Small intestine (tissue), 7 donors: ENCODE measurements at regions not wholly inside any gene's neighbourhood (a gene's known extent, or its start where the extent isn't known, plus 50 kb on each side); places are given as distances from the start of the nearest gene placed in this dataset.
A peak's percentile ranks its signal among the peaks of the same experiment; 100 is the strongest.

Experiments used
- DNase-seq, 2 donors: peaks; one replicate each; pipeline versions ENCODE4 v3.0.0 to v3.0.0-alpha.2; 2013
- FAIRE-seq: peaks from 2 replicates; lab custom pipeline; 2012; peaks lifted over from hg19 to GRCh38; lab: Jason Lieb, UNC
- H3K27ac ChIP-seq, 3 donors: one replicate each; pipeline ENCODE4 v1.5.1; 2013; ENCODE audit warnings: low read length in 2 of 3, mild to moderate bottlenecking in 2 of 3, control low read depth in 1 of 3, inconsistent platforms in 1 of 3, low read depth in 1 of 3, moderate library complexity in 1 of 3
- H3K27me3 ChIP-seq, 3 donors: one replicate each; pipeline ENCODE4 v1.6.1; 2013; ENCODE audit warnings: low read length in 3 of 3, inconsistent platforms in 1 of 3; ENCODE audit not compliant: control insufficient read depth in 3 of 3, insufficient read depth in 3 of 3
- H3K36me3 ChIP-seq, 3 donors: one replicate each; pipeline ENCODE4 v1.6.1; 2013; ENCODE audit warnings: low read length in 3 of 3, inconsistent platforms in 1 of 3, low read depth in 1 of 3, mild to moderate bottlenecking in 1 of 3, moderate library complexity in 1 of 3; ENCODE audit not compliant: control insufficient read depth in 3 of 3, insufficient read depth in 2 of 3
- H3K4me1 ChIP-seq, 3 donors: one replicate each; pipeline ENCODE4 v1.6.1; 2013; ENCODE audit warnings: low read length in 2 of 3, inconsistent platforms in 1 of 3, low read depth in 1 of 3, mild to moderate bottlenecking in 1 of 3, moderate library complexity in 1 of 3; ENCODE audit not compliant: control insufficient read depth in 3 of 3, insufficient read depth in 2 of 3
- H3K4me3 ChIP-seq, 3 donors: one replicate each; pipeline ENCODE4 v1.5.1; 2013; ENCODE audit warnings: low read length in 3 of 3, control low read depth in 1 of 3, inconsistent platforms in 1 of 3, low read depth in 1 of 3, mild to moderate bottlenecking in 1 of 3, moderate library complexity in 1 of 3
- H3K9me3 ChIP-seq, 2 donors: one replicate each; pipeline ENCODE4 v1.6.1; 2013; ENCODE audit warnings: low read depth in 1 of 2, low read length in 1 of 2; ENCODE audit not compliant: control insufficient read depth in 2 of 2, insufficient read depth in 1 of 2
- WGBS, 3 donors: extraction: QIAGEN DNeasy Blood & Tissue Kit; methylation state at CpG; one replicate each; pipeline ENCODE4 v1.1.7; 2013; 5-methylcytosine and 5-hydroxymethylcytosine counted together
- donor health status: healthy with polysubstance abuse.
- donor health status: control.
- donor health status: control.
- donor health status: Bipolar disorder and iron deficiency.
- donor health status: healthy.

DNA sequence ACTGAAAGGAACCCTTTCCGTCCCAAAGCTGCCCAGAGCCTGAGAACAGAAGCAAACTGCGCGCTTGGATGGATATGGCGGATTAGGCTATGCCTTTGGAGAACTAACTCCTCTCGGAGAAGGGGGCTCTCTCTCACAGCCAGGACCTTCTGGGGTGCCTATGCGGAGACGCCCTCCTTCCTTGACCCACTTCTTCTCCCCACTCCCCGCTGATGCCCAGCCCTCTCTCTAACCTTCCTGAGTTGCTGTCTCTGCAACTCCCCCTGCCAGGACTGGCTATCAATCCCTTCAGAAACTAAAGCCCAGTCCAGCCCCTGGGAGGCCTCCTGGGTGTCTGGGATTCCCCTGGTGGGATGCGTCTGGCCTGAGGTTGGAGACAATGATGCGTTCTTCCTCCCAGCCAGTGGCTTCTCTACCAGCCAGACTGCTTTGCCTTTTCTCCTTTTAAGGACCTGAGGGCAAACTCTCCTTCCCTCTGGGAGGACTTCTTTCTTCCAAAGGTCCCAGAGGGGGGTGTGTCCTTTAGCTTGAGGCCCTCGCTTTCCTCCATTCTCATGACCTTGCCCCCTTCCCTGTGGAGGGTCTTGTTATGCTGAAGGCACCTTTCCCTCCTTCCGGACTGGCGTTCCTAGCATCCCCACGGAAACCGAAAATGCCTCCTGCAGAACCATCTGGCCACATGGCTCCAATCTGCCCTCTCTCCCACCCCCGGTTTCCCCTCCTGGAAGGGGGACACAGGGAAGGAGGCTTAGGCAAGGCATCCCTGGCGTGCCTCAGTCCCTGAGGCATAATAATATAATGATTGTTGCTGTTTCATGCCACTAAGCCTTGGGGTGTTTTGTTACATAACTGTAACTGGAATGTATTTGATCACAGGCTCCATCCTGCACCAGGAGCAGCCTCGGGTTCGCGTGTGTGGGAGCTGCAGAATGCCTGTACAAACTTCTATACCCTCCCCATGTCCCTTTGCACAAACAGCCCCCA, 63.4 kb upstream of the C15orf39 start:
- Histone ChIP-seq H3K27me3 (no peaks in the 10 kb centered on the region), H3K9me3 (peaks cover 1 to 26% of the 10 kb centered on the region in 2 donors), H3K4me3 (no peak overlapping the region), H3K36me3 (no peaks in the 10 kb centered on the region), H3K4me1 (peaks cover 0 to 7% (median 1%) of the 10 kb centered on the region in 3 donors), H3K27ac (no peak overlapping the region)
- 88 to 95% (median 91%) methylated on average over 20 of the region's 20 CpGs for WGBS, 3 donors
- no peak for FAIRE-seq
- no peak for DNase-seq

DNA sequence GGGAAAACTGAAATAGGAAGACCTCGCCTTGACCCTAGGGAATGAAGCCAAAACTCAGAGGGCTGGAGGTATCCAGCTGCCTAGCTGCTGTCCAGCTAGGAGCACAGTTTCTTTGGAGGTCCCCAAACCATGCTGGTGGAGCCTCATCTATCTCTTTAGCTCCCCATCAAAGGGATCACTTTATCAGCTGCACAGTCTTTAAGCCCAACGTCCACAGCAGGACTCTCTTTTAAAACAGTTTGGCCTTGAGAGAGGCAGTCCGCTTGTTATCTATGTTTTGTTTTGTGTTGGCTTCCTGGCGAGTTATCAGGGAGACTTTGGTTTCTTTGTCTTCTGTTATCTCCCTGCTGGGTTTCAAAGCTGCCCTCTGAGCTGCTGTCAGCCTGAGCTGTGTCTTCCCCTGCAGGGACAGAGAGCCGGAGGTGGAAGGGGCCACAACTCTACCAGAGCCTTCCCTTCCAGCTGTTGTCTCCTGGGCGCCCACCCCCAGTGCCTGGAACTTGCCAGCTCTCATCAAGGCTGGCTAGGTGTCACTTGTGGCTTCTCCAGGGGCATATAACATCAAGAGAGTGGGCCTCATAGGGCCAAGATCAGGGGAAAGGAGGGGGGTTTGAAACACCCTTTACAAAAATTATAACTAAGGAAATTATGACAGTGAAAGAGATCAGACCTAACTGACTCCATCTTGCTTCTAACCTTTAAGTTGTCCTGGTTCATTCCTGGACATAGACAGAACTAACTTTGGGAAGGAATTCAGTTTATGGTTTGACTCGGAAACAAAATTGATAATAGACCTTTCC, 61.4 kb upstream of the C15orf39 start:
- peaks cover 6 to 45% of the 10 kb centered on the region in 2 donors for H3K9me3 ChIP-seq
- H3K4me1 ChIP-seq, result peaks cover 0 to 7% (median 1%) of the 10 kb centered on the region in 3 donors
- FAIRE-seq (no peak), DNase-seq (peak in 1 of 2 donors; percentile 39)
- 32 to 60% (median 56%) methylated on average over 7 of the region's 7 CpGs for WGBS, 3 donors
- H3K27ac ChIP-seq, result no peak overlapping the region
- H3K4me3 ChIP-seq, result no peak overlapping the region
- H3K36me3 ChIP-seq, result no peaks in the 10 kb centered on the region
- H3K27me3 ChIP-seq, result no peaks in the 10 kb centered on the region

DNA sequence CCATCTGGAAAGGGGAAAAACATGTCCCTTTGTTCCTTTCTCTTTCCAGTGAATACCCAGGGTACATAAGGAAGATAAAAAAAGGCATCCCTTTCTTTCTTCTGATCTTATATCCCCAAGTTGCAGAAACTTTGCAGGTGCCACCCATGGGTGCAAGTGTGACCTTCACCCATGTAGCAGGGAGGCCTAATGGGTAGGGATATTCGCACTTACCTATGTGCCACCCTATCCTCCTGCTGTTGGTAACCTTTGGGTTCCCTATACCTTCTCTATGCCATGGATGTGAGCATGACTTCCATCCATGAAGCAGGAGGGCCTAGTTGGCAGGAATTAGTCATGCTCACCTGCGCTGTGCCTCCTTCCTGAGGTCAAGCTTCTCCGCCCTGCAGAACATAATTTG, 59.2 kb upstream of the C15orf39 start:
- Histone ChIP-seq H3K27me3 (no peaks in the 10 kb centered on the region), H3K9me3 (peaks cover 6 to 60% of the 10 kb centered on the region in 2 donors), H3K36me3 (no peaks in the 10 kb centered on the region), H3K27ac (no peak overlapping the region), H3K4me1 (peaks cover 0 to 7% (median 1%) of the 10 kb centered on the region in 3 donors), H3K4me3 (no peak overlapping the region)
- FAIRE-seq (no peak), DNase-seq (no peak)
- 89 to 98% (median 96%) methylated on average over 3 of the region's 3 CpGs for WGBS, 3 donors

DNA sequence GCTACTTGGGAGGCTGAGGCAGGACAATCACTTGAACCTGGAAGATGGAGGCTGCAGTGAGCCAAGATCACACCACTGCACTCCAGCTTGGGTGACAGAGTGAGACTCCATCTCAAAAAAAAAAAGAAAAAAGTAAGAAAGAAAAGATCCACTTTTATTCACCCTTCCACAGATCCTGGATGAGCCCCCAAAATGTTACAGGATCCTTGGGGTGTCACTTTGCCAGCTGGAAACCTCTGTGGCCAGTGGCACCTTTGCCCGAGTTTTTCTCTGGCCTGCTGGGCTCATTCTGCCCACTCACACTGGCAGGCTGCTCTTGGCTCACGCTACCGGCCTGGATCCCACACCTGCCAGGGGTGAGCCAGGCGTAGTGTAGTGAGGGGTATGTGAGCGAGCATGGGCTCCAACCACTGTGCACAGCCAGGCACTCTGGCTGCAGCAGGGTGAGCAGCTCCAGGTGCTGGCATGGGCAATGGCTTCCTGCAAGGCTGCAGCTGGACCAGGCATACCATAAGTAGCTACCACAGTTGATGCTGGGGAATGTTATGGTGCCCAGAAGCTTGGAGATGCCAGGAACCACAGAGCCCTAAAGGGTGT, 57.8 kb upstream of the C15orf39 start:
- no peaks in the 10 kb centered on the region for H3K36me3 ChIP-seq
- H3K27me3 ChIP-seq, result no peaks in the 10 kb centered on the region
- H3K27ac ChIP-seq, result no peak overlapping the region
- peaks cover 0 to 7% (median 1%) of the 10 kb centered on the region in 3 donors for H3K4me1 ChIP-seq
- WGBS, 3 donors, result 87 to 91% (median 88%) methylated on average over 5 of the region's 5 CpGs
- no peak for FAIRE-seq
- DNase-seq, result peak in 1 of 2 donors; percentile 27
- H3K4me3 ChIP-seq, result no peak overlapping the region
- H3K9me3 ChIP-seq, result peaks cover 6 to 70% of the 10 kb centered on the region in 2 donors

DNA sequence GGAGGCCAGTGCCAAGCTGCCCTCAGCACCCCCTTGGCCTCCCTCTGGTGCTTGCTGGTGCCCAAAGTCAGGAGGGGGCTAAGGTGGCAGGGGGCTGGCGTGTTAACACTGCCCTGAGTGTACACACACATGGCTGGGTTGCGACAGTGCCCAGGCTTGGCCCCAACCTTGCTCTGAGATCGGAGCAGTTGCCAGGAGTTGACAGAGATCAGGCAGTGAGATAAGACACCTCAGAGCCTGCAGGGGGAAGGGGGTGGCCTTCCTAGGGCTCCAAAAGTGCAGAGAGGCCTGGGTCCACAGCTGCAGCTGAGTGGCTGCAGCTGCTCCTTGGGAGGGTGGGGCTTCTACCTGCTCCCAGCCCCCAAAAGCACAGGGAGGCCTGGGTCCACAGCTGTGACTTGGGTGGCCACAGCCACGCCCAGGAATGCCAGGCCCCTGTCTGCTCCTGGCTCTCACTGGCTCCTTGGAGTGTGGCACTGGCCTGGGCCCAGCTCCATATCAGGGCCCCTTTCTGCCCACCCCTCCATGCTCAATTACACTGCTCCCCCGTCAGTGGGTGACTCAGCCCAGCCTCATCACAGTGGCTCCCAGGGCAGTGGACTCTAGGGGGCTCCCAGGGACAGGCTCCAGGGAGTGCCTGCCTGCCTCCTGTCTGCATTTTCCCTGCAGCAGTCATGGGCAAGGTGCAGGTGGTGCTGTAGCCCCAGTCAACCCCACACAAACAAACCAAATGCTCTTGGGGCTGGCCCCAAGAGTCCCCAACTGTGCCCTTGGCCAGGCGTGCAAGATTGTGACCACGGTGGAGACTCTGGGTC, 56.4 kb upstream of the C15orf39 start:
- Histone ChIP-seq H3K4me1 (peaks cover 0 to 4% (median 0%) of the 10 kb centered on the region in 3 donors), H3K4me3 (no peak overlapping the region), H3K9me3 (peaks cover 6 to 77% of the 10 kb centered on the region in 2 donors), H3K36me3 (no peaks in the 10 kb centered on the region), H3K27ac (no peak overlapping the region), H3K27me3 (no peaks in the 10 kb centered on the region)
- FAIRE-seq (no peak), DNase-seq (no peak)
- WGBS, 3 donors, result 57 to 70% (median 59%) methylated on average over 6 to 7 of the region's 7 CpGs

DNA sequence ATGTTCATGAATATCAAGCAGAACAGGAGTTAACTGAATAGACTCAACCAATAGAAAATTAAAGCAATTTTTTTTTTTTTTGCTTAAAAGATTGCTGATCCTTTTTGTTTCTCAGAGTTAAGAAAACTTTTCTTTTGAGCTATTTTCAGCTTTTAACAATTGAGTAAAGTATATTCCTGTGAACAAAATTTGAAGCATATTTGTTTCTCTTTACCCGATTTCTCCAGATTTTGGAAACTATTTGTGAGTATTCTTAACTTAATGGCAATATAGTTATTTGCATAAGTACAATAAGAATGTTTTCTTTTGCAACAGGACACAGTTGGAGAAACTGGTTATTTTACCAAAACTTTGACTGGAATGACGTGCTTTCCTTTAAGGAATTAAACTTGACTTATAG, 53.4 kb upstream of the C15orf39 start:
- WGBS, 3 donors, result 90 to 95% (median 95%) methylated on average over 2 of the region's 2 CpGs
- Histone ChIP-seq H3K4me1 (no peaks in the 10 kb centered on the region), H3K27me3 (no peaks in the 10 kb centered on the region), H3K9me3 (peaks cover 5 to 55% of the 10 kb centered on the region in 2 donors), H3K36me3 (no peaks in the 10 kb centered on the region), H3K4me3 (no peak overlapping the region), H3K27ac (no peak overlapping the region)
- DNase-seq, result no peak
- no peak for FAIRE-seq

DNA sequence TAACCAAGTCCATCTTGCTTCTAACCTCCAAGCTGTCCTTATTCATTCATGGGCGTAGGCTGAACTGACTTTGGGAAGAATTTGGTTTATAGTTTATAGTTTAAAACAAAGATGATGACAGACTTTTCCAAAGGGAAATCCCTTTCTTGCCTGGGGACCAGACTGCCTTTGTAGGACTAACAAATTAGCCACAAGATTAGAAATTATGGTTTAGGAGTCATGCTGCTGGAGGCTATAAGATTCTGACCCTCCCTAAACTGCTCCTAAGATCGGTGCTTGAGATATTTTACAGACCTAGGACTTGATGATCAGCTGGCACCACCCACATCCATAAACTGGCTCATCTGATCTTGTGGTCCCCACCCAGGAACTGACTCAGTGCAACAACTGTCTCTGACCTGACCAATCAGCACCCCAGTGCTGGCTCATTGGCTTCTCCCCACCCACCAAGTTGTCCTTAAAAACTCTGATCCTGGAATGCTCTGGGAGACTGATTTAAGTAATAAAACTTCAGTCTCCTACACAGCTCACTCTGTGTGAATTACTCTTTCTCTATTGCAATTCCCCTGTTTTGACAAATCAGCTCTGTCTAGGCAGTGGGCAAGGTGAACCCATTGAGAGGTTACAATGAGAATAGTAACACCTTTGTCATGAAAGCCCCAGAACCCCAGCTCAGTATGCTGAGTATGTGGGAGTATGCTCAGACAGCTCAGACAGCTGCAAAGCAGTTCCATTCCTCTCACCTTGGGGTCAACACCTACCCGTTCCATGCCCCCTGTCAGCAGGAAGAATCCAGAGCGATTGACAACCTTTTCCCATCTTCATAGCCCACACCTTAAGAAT, 51.6 kb upstream of the C15orf39 start:
- no peaks in the 10 kb centered on the region for H3K36me3 ChIP-seq
- H3K27ac ChIP-seq, result no peak overlapping the region
- DNase-seq (no peak), FAIRE-seq (no peak)
- H3K9me3 ChIP-seq, result peaks cover 2 to 37% of the 10 kb centered on the region in 2 donors
- no peak overlapping the region for H3K4me3 ChIP-seq
- H3K27me3 ChIP-seq, result no peaks in the 10 kb centered on the region
- 71 to 75% (median 72%) methylated on average over 4 of the region's 4 CpGs for WGBS, 3 donors
- no peaks in the 10 kb centered on the region for H3K4me1 ChIP-seq
